GM18499 (cell line): ENCODE measurements at regions not wholly inside any gene's neighbourhood (a gene's known extent, or its start where the extent isn't known, plus 50 kb on each side); places are given as distances from the start of the nearest gene placed in this dataset.

Source experiments
- ATAC-seq: cut with Tn5 transposase; IDR thresholded peaks from one replicate; pipeline ENCODE4 v1.9.1; 2021; ENCODE audit warnings: moderate number of reproducible peaks; ENCODE audit not compliant: insufficient read depth, unreplicated experiment

DNA sequence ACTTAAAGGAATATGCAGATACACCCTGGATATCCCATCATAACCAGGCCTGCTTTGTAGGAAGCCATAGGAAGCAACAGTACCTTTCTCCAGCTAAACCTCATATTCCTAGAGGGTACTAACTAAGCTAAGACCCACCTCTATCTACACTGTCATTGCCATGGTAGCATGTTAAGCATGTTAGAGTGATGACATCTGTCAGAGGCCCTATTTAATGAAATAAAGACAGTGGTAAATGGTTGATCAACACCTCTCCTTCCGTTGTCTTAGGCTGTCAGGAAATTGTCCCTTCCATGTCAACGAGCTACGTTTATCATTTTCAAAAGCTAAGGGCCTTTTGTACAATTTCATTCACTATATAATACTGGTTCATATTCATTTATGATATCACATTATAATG, 251.1 kb upstream of the PSMD7 start:
- no peak for ATAC-seq

- no peak for ATAC-seq
These were observed 260.8 kb upstream of the PSMD7 start for GRCh38 chr16:74035816-74036215.

DNA sequence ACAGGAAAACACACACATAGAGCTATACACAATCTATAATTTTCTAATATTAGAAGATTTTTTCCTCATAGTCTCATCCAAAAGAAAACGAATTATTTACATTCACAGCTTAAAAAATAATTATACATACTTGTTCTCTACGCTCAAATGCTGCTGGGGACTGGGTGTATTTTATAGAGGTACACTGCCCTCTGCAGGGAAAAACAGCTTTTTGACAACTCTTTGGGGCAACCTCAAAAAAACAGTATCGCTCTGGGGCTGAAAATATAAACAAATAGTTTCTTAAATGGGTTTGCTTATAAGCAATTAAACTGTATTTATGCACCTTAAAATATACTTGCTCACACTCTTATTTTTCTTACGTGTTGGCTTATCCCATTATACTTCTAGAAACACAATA, 261.8 kb upstream of the PSMD7 start:
- ATAC-seq, result no peak

- ATAC-seq, result no peak
These were observed 262.4 kb upstream of the PSMD7 start for GRCh38 chr16:74034200-74034599.

- ATAC-seq, result no peak
These were observed 263.1 kb upstream of the PSMD7 start for GRCh38 chr16:74033441-74033995.

- ATAC-seq, result no peak
These were observed 265.1 kb upstream of the PSMD7 start for GRCh38 chr16:74031551-74031950.

- ATAC-seq, result no peak
These were observed 266.5 kb upstream of the PSMD7 start for GRCh38 chr16:74030000-74030706.

DNA sequence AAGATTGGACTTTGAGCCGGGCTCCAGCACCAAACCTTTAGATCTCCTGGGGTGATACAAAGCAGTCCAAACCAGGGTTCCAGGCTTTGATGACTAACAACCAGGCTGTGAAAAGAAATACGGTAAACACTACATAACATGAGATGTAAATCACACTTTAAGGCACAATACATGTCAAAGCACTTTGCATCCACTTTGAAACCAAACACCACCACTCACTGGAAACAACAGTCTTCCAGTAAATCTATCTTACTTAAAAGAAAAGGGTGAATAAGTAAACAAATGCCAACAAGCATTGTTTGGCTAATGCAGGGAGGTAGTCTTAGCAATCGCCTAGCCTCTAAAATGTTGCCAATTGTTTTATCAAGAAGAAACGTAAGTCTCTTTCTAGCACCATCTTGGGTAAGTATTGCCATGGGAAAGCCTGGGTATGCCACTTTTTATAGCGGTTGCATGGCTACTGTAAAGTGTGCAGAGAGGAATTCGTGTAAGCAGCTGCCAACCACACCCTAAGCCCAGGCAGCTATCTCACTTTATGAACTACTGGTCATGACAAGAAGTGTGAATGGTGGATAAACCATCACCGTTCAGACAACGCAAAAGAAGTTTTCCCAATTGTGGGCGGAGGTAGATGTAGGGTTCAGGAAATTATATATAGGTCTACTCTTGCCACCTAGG, 267.4 kb upstream of the PSMD7 start:
- no peak for ATAC-seq

DNA sequence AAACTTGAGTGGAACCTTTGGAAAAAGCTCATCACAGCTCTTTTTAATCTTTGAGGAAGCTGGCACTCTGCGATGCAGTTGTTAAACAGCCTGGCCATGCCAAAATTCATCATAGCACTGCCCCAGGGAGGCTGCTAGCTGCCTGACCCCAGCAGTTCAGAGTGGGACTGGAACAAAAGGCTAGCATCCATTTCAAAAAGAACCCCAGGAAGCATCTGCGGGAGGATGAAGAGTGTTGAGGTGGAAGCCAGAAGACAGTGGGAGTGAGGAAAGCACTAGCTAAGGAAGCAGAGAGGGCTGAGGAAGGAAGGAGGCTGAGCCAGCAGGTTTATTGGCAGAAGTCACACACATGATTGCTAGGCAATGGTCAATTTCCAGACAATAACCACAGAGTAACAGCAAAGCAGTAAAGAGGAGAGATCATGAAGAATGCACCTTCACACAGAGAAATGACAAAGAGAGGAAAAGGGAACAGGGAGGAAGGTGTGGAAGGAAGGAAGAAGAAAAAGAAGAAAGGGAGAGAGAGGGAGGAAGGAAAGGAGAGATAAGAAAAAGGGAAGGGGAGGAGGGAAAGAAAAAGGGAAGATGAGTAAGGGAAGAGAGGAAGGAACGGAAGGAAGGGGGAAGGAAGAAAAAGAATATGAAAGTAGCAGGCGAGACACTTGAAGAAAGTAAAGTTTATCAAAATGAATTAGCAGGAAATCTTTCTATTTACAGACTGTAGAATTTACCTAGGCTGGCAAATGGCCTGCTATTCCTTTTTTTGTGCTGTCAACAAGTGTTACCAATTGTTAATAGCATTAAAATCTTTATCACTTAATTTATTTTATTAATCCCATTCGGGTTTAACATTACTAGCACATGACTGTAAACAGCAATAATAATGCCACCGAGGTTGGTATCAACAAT, 270.0 kb upstream of the PSMD7 start:
- ATAC-seq, result no peak

- ATAC-seq, result no peak
These were observed 271.7 kb upstream of the PSMD7 start for GRCh38 chr16:74024953-74025352.

DNA sequence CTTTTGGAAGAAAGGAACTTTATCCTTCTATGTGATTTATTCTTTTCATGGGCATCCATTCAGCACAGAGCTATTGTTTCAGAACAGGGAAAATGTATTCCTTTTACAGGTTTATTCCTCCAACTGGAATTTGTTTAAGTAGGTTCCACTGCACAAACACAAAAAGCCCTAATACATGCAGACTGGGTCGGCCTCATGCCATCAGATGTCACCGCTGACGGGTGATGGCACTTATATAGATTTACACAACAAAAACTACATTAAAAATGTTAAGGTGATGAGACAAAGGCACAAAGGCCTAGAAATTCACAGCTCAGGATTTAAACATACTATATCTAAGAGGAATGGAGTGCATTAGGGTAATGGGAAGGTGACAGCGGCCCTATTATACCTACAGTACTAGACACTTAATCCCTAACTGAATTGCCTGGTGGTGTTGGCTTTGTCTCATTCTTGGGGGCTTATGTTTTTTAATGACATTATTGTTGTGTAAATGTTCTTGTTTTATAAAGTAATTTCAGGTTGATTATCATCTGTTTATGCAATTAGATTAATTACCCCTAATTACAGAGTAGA, 276.4 kb upstream of the PSMD7 start:
- ATAC-seq, result no peak

DNA sequence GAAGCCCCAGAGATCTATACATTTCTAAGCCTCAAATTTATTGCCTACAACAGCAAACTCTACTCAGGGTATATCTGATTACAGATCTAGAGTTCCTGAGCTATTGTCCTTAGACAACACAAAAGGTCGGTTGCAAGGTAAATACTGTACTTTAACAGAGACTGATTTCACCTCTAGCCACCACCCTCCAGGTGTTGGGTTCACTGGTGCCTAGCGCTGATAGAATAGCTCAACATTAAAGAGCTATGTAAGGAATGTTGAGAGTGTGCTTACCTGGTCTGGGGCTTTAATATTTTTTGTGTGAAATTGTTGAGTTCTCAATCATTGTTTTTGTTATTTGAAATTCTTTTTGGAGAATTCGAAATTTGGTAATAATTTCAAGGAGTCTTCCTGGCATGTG, 277.0 kb upstream of the PSMD7 start:
- ATAC-seq, result no peak

DNA sequence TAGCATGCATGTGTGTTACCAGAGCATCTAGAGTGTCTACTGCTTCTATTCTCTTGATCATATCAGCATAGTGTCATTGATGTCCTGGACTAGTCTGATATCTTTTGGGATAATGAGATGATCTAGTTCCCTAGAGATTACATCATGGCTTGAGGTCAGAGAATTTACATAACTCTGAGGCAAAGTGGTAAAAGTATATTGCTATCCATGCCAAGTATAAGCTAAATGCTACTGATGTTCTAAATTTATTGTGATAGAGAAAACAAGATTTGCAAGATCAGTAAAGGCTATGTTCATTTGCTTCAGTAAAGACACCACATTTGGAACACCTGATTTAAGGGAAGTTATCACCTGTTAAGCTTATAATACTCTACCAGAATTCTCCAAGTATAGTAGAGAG, 280.7 kb upstream of the PSMD7 start:
- ATAC-seq, result no peak

GRCh38 chr16:73998707-73999106, 297.9 kb upstream of the PSMD7 start:
- ATAC-seq, result no peak

- no peak for ATAC-seq
These were observed 298.6 kb upstream of the PSMD7 start for GRCh38 chr16:73997971-73998370.

- no peak for ATAC-seq
These were observed 299.3 kb upstream of the PSMD7 start for GRCh38 chr16:73997340-73997711.

DNA sequence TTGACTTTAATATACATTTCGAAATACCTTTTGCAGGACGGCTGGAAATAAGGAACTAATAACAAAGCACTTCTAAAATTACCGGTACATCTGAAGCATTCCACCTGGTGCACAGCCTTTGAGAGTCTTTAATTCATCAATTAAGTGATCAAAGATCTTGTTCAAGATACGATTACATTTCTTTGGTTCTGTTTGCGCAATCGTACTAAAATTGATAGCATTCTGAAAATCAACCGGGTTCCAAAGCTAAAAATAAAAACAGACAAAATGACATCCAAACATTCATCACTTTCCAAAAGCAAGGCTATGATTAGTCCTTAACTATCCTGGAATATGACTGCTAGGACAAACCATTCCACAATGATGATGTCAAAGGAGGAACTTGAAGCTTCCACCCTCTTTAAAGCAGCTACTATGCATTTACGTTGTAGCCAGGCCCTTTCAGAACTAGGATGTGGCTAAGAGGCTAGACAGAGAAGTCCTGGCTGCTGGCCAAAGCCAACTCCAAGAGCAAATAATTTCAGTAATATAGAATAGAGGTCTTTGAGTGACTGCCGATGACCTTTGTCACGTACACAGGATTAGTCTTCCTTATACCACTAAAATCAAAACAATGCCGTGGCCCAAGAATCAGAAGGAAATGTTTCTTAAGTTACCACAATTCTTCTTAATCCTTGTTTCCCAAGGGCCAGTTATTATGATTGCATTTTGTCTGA, 299.8 kb upstream of the PSMD7 start:
- ATAC-seq, result no peak

DNA sequence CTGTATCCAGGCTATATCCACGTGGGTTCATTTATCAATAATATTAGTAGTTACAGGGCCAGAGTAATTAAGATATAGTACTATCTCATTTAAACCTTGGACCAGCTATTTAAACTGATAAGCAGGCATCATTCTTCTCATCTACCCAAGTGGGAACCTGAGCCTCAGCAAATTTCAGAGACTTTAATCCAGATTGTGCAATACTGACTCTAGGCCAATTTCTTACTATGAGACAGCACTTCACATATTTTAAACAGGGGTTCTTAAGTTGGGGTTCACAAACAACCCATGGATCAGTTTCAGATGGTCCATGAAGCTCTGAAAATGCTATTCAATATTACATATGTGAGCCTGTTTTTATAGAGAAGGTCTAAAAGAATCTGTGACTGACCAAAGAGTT, 302.7 kb upstream of the PSMD7 start:
- ATAC-seq, result no peak

DNA sequence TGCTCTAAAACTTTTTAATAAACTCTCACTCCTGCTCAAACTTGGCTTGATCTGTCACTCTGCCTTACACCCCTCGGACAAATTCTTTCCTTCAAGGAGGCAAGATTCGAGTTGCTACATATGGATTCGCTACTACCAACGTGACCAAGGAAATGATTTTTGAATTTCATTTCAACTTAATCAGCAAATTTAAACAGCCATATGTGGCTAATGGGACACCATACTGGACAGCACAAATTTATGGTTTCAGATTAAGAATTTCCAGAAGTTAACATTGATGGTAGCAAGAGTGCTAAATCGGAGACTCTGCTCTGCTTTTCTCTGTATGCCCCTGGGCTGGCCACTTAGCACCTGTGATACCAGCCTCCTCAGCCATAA, 318.2 kb upstream of the PSMD7 start:
- no peak for ATAC-seq

DNA sequence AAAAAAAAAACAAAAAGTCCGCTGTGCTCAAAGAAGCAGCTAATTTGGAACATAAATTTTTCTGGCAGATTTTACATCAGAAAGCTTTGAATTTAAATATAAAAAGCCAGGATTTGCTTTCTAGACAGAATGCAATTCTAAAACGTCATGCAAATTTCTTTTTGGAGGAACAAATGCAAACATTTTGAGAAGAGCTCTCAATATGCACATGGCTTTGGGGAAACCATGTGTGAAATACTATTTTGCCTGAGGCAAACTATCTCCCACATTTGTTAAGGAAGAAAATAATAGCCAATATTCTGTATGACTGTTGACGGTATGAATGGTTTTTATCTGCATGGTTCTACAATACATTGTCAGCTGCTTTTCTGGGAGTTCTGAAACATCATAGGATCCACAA, 320.0 kb upstream of the PSMD7 start:
- no peak for ATAC-seq
